Common myeloid progenitor, CD34-positive (primary cell): ENCODE measurements at regions not wholly inside any gene's neighbourhood (a gene's known extent, or its start where the extent isn't known, plus 50 kb on each side); places are given as distances from the start of the nearest gene placed in this dataset.
A peak's percentile ranks its signal among the peaks of the same experiment; 100 is the strongest.

Experiments
- CTCF ChIA-PET: fragments of 350-600 bp; sonication (Branson Sonifier 250); formaldehyde crosslinking; loops from one replicate; lab custom pipeline; 2021; ENCODE audit warnings: antibody characterized with exemption; lab: Charles Lee
- POLR2A ChIA-PET: fragments of 350-600 bp; sonication (Branson Sonifier 250); formaldehyde crosslinking; loops from one replicate; lab custom pipeline; 2021; ENCODE audit warnings: antibody characterized with exemption; lab: Charles Lee
- DNase-seq, 3 donors: peaks; one replicate each; pipeline versions ENCODE4 v3.0.0 to v3.0.0-alpha.2; 2013
- H3K27ac ChIP-seq, 2 experiments: 1 replicate in 1 of 2; 2 replicates in 1 of 2; pipeline ENCODE4 v1.7.0; 2013; ENCODE audit warnings: inconsistent platforms in 2 of 2, low read length in 2 of 2, mild to moderate bottlenecking in 2 of 2, low read depth in 1 of 2, moderate library complexity in 1 of 2; ENCODE audit not compliant: severe bottlenecking in 2 of 2, insufficient read depth in 1 of 2, poor library complexity in 1 of 2
- H3K27me3 ChIP-seq, 5 experiments: replicated peaks in 2 of 5; 1 replicate in 3 of 5; 2 replicates in 2 of 5; pipeline versions ENCODE4 v1.6.1 to v1.7.0; 2013; ENCODE audit warnings: low read length in 4 of 5, mild to moderate bottlenecking in 2 of 5, moderate library complexity in 2 of 5, inconsistent platforms in 1 of 5; ENCODE audit not compliant: insufficient read depth in 5 of 5, control insufficient read depth in 4 of 5
- H3K36me3 ChIP-seq, 4 experiments: 1 replicate in 2 of 4; 2 replicates in 2 of 4; pipeline versions ENCODE4 v1.6.1 to v1.7.0; 2013; ENCODE audit warnings: low read length in 3 of 4, control low read depth in 1 of 4, mild to moderate bottlenecking in 1 of 4; ENCODE audit not compliant: control insufficient read depth in 4 of 4, insufficient read depth in 4 of 4
- H3K4me1 ChIP-seq, 4 experiments: 1 replicate in 3 of 4; 2 replicates in 1 of 4; pipeline versions ENCODE4 v1.6.1 to v1.7.1; 2013; ENCODE audit warnings: low read length in 3 of 4, mild to moderate bottlenecking in 3 of 4, control low read depth in 1 of 4, inconsistent platforms in 1 of 4, moderate library complexity in 1 of 4; ENCODE audit not compliant: control insufficient read depth in 4 of 4, insufficient read depth in 4 of 4; ENCODE audit errors: control extremely low read depth in 1 of 4
- H3K4me3 ChIP-seq, 7 experiments: 1 replicate in 4 of 7; 2 replicates in 3 of 7; pipeline versions ENCODE4 v1.5.1 to v1.7.0; 2013; ENCODE audit warnings: mild to moderate bottlenecking in 7 of 7, low read length in 6 of 7, moderate library complexity in 6 of 7, inconsistent platforms in 2 of 7, low read depth in 2 of 7, control low read depth in 1 of 7; ENCODE audit not compliant: insufficient read depth in 4 of 7, control insufficient read depth in 1 of 7; ENCODE audit errors: extremely low read depth in 1 of 7
- H3K9me3 ChIP-seq, 5 experiments: 1 replicate in 4 of 5; 2 replicates in 1 of 5; pipeline versions ENCODE4 v1.6.1 to v1.7.1; 2013; ENCODE audit warnings: low read length in 4 of 5, mild to moderate bottlenecking in 2 of 5, inconsistent platforms in 1 of 5, low read depth in 1 of 5, moderate library complexity in 1 of 5; ENCODE audit not compliant: control insufficient read depth in 4 of 5, insufficient read depth in 2 of 5; ENCODE audit errors: control extremely low read depth in 1 of 5
- WGBS: methylation state at CpG from one replicate; pipeline ENCODE4 v1.1.5; 2013; ENCODE audit not compliant: insufficient coverage; 5-methylcytosine and 5-hydroxymethylcytosine counted together

GRCh38 chr5:154612666-154613065, 134.6 kb upstream of the HAND1 start:
- Histone ChIP-seq H3K9me3 (peaks cover 0 to 2% (median 0%) of the 10 kb centered on the region in 5 experiments), H3K27me3 (peaks cover 13 to 70% (median 24%) of the 10 kb centered on the region in 5 experiments), H3K4me3 (no peak overlapping the region), H3K4me1 (peaks cover 0 to 13% (median 13%) of the 10 kb centered on the region in 4 experiments), H3K27ac (no peak overlapping the region), H3K36me3 (no peaks in the 10 kb centered on the region)
- no peak for DNase-seq
- ChIA-PET POLR2A (no interaction called here), CTCF (interaction anchor here (1.1 to 10.1 kb wide), 3 partner anchors 91 to 149 kb away, joined by 3 to 117 read pairs (median 8); no protein-coding TSS in a partner anchor)
- 100% methylated on average over 2 of the region's 5 CpGs for WGBS

GRCh38 chr5:154611341-154611767, 133.3 kb upstream of the HAND1 start:
- Histone ChIP-seq H3K4me3 (peak overlapping the region in 4 of 7 experiments; percentile 19 to 60 (median 52)), H3K36me3 (no peaks in the 10 kb centered on the region), H3K27ac (no peak overlapping the region), H3K27me3 (peaks cover 13 to 75% (median 24%) of the 10 kb centered on the region in 5 experiments), H3K4me1 (peaks cover 0 to 13% (median 13%) of the 10 kb centered on the region in 4 experiments), H3K9me3 (peaks cover 0 to 2% (median 0%) of the 10 kb centered on the region in 5 experiments)
- ChIA-PET CTCF (interaction anchor here (0.9 to 10.1 kb wide), 7 partner anchors 15 to 632 kb away, joined by 3 to 117 read pairs (median 5); no protein-coding TSS in a partner anchor), POLR2A (no interaction called here)
- 3% methylated on average over 20 of the region's 23 CpGs for whole genome bisulfite sequencing
- DNase-seq = peak in 1 of 3 donors; percentile 28

- DNase-seq = peak; percentile 79 to 87 (median 86)
- ChIA-PET POLR2A (no interaction called here), CTCF (interaction anchor here (0.7 to 10.1 kb wide), 9 partner anchors 15 to 631 kb away, joined by 3 to 117 read pairs (median 5); no protein-coding TSS in a partner anchor)
- Histone ChIP-seq H3K27me3 (peaks cover 12 to 75% (median 27%) of the 10 kb centered on the region in 5 experiments), H3K9me3 (peaks cover 0 to 2% (median 0%) of the 10 kb centered on the region in 5 experiments), H3K27ac (no peak overlapping the region), H3K4me1 (peaks cover 0 to 13% (median 13%) of the 10 kb centered on the region in 4 experiments), H3K36me3 (no peaks in the 10 kb centered on the region), H3K4me3 (peak overlapping the region in 6 of 7 experiments; percentile 22 to 61 (median 41))
- under 1% methylated on average over 37 of the region's 50 CpGs for WGBS
Observed at GRCh38 chr5:154610321-154611154, 132.5 kb upstream of the HAND1 start.

GRCh38 chr5:154609251-154609650, 131.2 kb upstream of the HAND1 start:
- DNase-seq = no peak
- Histone ChIP-seq H3K27ac (no peak overlapping the region), H3K9me3 (peaks cover 0 to 2% (median 0%) of the 10 kb centered on the region in 5 experiments), H3K36me3 (no peaks in the 10 kb centered on the region), H3K4me1 (peaks cover 0 to 14% (median 13%) of the 10 kb centered on the region in 4 experiments), H3K27me3 (peaks cover 13 to 78% (median 29%) of the 10 kb centered on the region in 5 experiments), H3K4me3 (no peak overlapping the region)
- CTCF ChIA-PET = interaction anchor here (0.9 to 10.1 kb wide), 6 partner anchors 10 to 212 kb away, joined by 3 to 117 read pairs (median 4); no protein-coding TSS in a partner anchor
- POLR2A ChIA-PET = no interaction called here
- 90% methylated on average over 2 of the region's 3 CpGs for WGBS

- no peak overlapping the region for H3K27ac ChIP-seq
- peaks cover 0 to 18% (median 14%) of the 10 kb centered on the region in 4 experiments for H3K4me1 ChIP-seq
- H3K27me3 ChIP-seq = peaks cover 12 to 79% (median 29%) of the 10 kb centered on the region in 5 experiments
- POLR2A ChIA-PET = no interaction called here
- H3K9me3 ChIP-seq = no peaks in the 10 kb centered on the region
- 83% methylated on average over 3 of the region's 7 CpGs for WGBS
- CTCF ChIA-PET = interaction anchor here (1.8 to 10.1 kb wide), 3 partner anchors 10 to 145 kb away, joined by 4 to 117 read pairs (median 5); no protein-coding TSS in a partner anchor
- no peaks in the 10 kb centered on the region for H3K36me3 ChIP-seq
- no peak overlapping the region for H3K4me3 ChIP-seq
- DNase-seq = no peak
Observed at GRCh38 chr5:154608531-154609011, 130.5 kb upstream of the HAND1 start.

- peaks cover 12 to 76% (median 31%) of the 10 kb centered on the region in 5 experiments for H3K27me3 ChIP-seq
- no peak for DNase-seq
- 93% methylated on average over 3 of the region's 4 CpGs for WGBS
- CTCF ChIA-PET = interaction anchor here (10.1 kb wide), 1 partner anchor 138 kb away, joined by 117 read pairs; no protein-coding TSS in a partner anchor
- no peaks in the 10 kb centered on the region for H3K36me3 ChIP-seq
- no peak overlapping the region for H3K27ac ChIP-seq
- no peak overlapping the region for H3K4me3 ChIP-seq
- POLR2A ChIA-PET = interaction anchor here (0.7 kb wide), 1 partner anchor 135 kb away, joined by 3 read pairs; no protein-coding TSS in a partner anchor
- no peaks in the 10 kb centered on the region for H3K9me3 ChIP-seq
- H3K4me1 ChIP-seq = peaks cover 0 to 18% (median 14%) of the 10 kb centered on the region in 4 experiments
Observed at GRCh38 chr5:154607746-154608145, 129.7 kb upstream of the HAND1 start.
